A172 (cell line): ENCODE measurements at regions not wholly inside any gene's neighbourhood (a gene's known extent, or its start where the extent isn't known, plus 50 kb on each side); places are given as distances from the start of the nearest gene placed in this dataset.
A peak's percentile ranks its signal among the peaks of the same experiment; 100 is the strongest.

ENCODE experiments used
- DNase-seq: peaks from one replicate; pipeline ENCODE4 v3.0.0-alpha.2; 2015; ENCODE audit warnings: low spot score

DNA sequence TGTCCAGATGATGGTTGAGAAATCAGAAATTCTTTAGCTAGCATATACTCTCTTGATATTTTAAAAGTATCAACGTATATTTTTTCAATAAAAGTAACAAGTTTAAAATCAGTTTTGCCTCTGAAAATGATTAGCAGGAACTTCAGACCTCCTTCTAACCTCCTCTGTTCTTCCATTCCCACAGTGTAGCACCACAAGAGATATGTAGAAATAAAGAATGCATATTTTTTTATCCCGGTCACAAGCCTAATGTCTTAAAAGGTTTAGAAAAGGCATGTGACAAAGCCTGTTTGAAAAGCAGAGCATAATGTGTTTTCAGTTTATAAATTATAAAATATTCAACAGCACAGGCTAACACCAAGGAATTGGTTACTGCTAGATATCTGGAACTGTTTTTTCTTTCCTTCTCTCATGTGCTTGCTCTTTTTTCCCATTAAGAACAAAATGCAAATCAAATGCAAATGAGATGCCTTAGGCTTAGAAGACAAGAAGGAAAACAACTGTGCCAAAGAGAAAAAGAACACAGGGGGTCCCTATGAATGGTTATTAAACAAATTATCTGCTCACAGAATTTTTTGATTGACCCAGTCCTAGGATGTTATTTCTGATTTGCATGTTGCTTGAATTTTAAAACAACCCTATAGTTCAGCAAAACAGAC lies 351.7 kb upstream of the FAM241A start:
- no peak for DNase-seq

DNA sequence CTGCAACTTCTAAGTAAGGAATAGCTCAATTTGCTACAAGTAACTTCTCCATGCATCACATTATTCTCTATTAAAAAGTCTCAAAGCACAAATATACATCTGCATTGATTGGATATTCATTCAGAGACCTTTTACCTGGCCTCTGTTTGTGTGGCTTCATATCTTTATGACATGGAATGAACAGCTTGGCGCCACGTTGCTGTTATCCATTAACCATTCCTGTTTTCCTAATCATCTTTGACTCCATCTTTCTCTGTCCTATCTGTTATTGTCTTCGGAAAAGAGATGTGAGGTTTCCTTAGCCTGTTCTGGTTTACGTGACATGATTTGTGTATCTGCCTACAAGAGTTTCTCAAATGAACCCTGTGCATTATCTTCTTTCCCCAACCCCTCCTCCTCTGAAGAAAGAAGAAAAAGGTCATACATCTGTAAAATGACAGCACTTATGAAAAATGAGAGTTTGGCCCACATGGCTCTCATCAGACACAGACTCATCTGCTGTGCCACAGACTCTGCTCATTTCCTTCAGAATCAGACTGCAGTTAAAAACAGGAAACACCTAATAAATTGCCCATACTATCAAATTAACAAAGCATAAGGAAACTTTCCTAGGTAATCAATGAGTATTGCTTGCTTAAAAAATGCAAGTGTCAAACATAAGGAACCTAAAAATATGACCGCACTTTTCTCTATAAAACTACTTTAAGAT lies 347.6 kb upstream of the FAM241A start:
- no peak for DNase-seq

DNA sequence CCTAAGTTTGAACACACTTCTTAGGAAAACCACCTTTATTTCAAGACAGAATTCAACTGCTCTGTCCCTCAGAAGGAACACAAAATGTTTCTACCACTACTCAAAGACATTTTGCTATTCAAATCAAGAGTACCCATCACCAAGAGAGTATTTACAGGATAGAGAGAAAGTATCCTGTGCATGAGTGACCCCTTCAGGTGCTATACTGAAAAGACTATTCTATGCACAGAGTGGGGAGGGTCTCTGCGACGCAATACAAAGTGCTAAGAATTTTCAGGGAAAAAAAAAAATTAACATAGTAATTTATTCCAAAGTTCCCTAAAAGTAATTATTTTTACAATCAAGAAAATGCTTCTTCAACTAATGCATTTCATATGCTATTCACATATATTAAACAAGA lies 346.4 kb upstream of the FAM241A start:
- DNase-seq, result peak; percentile 23

DNA sequence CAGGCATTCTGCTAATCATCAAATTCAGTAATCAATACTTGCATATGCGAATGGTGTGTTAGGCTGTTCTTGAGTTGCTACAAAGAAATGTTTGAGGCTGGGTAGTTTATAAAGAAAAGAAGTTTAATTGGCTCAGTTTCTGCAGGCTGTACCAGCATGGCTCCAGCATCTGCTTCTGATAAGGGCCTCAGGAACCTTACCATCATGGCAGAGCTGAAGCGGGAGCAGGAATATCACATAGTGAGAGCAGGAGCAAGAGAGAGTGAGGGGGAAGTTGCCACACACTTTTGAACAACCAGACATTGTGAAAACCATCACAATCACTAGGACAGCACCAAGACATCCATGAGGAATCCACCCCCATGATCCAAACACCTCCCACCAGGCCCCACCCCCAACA lies 344.7 kb upstream of the FAM241A start:
- no peak for DNase-seq

DNA sequence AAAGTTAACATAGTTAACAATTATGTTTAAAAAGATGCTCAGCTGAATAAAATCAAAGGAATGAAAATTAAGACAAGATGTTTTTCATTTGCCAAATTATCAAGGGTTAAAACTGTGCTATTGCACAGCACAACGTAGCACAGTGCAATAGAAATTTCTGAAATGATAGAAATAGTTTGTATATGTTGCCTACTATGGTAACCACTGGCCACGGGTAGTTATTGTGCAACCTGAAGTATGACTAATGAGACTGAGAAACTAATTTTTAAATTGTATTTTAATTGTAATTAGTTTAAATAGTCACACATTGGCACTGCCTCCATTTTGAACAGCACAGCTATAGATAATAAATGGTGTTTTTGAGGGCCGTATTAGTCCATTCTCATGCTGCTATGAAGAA lies 343.1 kb upstream of the FAM241A start:
- no peak for DNase-seq

DNA sequence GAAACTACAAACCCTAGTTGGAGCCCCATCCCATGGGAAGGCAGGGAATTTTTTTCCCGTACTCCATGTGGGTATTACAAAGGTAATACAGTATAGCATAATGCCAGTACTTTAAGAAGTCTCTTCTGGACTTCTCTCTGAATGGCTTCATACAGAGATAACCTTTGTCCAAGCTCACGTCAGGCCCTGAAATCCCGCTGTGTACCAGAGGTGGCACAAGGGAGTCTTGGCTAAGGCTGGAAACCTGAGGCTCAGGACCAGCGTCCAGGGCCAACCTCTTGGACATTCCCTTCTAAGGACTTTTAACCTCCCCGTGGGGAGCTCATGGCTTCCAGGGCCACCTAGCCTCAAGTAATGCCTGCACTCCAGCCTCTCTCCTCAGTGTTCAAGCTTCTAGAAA lies 338.9 kb upstream of the FAM241A start:
- DNase-seq, result no peak

DNA sequence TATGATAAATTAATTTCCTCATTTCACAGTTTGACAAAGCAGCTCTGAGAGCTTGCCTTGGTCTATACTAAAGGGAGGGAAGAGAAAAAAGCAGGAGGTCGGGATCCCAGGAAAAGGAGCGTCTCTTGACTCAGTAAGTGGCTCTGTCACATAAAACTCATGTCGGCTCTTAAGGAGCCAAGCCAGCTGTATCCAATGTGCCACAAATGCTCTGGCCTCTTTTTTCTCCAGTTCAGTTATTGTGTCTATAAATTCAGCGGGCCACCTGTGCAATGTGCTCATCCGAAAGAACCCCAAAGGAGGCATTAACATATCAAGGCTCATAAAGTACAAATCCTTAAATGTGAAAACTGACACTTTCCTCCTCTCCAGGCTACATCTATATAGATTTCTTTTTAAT lies 337.7 kb upstream of the FAM241A start:
- no peak for DNase-seq

DNA sequence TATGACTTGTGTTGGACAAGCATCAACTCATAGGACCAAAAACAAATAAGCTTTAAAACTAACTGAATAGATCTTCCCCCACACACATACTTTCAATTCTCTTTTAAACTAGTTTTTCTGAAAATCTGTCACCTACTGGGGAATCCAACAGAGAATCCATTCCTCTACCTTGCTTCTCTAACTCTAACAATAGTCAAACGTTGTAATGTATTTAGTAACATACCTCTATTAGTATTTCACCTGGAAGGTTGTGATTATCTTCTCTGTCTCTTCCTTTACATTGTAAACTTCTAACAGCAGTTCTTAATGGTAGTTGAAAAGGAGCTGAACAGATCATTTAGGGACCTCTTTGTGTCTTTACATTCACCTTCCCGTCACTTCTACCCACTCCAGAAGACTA lies 337.1 kb upstream of the FAM241A start:
- DNase-seq, result no peak

DNA sequence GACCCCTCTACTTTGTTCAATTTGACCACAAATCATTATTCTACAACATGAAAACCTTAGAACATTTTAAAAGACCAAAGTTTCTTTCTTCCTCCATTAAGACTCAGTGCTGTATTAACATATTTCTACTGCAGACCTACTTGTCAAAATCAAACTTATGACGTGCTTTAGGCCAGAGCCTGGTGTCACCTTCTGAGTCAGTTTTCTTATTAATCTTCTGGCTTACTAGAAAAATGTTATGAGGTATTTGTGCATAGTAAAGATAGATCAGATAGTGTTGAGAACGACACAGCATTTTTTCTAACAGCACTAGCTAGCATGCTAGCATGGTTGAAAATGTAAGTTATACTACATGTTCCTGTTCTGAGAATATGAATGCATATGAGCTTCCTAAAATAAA lies 333.6 kb upstream of the FAM241A start:
- DNase-seq, result no peak

DNA sequence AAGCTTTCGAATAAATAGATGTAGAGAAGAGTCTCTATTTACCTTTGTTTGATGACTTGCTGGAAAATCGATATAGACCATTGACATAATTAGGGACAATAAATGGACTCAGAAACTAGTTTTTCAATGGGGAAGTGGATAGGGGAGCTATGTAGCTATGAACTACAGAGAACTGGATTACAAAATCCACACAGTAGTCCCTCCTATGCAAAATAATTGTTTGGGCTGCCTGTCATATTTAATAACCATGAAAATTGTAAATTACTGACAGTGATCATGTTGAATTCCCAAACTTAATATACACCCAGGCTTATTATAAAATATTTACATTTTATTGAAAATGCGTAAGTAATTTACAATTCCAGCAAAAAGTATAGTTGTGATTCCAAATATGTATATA lies 333.1 kb upstream of the FAM241A start:
- no peak for DNase-seq

DNA sequence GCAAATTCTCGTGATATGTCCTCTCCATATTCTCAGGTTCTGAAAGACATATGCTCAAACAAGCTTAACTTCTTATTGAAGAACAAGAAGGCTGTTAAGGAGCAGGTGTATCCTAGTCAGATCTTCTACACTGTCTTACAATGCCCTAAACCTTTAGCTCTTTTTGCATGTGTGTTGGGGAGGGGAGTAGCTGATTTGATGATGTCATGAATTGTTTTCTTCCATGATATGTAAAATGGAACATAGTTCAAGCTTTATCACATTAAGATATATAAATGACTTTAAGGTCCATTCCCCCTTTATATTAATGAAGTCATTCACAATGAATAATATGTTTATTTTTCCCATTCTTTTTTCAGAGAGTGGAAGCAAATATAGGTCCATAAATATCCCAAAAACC lies 332.5 kb upstream of the FAM241A start:
- no peak for DNase-seq

DNA sequence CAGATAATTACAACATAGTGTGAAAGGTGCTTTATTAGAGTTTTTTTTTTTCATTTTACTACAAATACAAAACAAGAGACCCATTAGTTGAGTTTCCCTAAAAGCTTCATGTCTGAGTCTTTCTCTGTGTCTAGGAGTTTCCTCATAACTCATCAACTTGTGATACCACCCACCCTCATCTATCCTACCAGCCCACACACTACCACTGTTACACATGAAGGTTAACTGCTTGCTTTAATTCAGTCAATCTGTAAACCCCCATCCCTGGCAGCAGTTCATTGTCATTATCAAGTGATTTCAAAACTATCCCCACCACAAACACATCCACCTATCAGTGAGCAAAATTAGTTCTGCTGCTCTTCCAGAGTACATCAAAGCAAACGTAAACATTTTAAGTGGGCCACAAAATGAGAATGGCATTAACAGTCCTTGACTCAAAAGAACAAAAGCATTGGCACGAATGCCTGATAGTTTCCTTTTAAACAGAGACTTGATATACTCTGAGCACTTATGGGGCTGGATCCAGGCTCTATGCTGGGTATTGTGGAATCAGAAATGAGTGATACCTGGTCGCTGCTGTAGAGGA lies 331.6 kb upstream of the FAM241A start:
- DNase-seq, result no peak

DNA sequence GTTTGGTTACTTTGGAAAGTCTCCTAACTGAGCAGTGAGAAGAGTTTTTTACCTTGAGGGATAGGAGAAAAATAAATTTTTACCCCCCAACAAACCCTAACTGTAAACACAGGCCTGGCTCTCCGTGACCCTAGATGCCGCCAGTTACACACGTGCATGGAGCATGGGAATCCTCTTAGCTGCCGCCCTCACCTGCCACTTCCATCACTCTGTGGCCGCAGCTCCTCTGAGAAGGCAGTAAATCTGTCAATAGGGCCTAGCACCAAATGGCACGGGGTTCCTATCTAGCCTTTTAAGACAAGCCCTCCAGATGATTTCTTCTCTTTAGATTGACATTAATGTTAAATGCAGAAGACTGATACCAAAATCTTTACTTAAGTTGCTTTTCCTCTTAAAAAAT lies 330.3 kb upstream of the FAM241A start:
- no peak for DNase-seq

DNA sequence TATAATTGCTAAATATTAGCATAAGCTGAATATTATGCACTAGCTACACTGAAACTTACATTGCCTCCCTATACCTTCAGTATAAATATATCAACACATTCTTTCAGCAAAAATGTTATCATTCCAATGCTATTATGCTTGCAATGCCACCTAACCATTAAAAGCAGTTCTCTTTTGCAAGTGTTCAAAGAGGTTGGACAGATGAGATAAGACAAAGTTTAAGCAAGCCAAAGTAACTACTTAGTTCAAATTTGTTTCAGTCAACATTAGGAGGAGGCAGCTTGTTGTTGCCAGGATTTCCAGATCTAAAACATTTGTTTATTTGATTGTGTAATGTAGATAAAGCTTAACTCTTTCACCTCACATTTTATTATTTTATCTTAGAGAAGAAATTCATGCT lies 323.9 kb upstream of the FAM241A start:
- no peak for DNase-seq

DNA sequence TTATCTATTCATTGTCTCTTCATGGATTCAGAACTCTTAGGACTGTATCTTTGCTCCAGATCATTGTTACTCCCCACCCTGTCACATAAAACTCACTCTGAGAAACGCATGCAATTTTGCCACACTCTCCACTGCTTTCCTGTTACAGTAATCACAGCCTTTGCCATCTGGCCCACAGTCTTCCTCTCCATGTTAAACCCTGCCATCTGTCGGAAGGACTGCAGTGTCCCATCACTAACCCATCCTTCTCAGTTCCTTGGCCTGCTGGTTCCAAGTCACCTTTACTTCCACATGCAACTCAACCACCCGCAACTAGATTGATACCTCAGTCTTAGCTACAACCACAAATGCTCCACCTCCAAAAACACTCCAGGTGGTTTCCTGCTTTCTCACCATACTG lies 308.7 kb upstream of the FAM241A start:
- no peak for DNase-seq

DNA sequence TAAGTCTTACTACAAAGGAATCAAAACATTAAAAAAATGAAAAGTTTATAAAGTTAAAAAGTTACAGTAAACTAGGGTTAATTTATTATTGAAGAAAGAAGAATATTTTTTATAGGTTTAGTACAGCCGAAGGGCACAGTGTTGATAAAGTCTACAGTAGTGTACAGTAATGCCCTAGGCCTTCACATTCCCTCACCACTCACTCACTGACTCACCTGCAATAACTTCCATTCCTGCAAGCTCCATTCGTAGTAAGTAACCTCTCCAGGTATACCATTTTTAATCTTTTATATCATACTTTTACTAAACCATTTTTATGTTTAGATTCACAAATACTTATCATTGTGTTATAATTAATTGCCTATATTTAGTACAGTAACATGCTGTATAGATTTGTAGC lies 307.5 kb upstream of the FAM241A start:
- no peak for DNase-seq

DNA sequence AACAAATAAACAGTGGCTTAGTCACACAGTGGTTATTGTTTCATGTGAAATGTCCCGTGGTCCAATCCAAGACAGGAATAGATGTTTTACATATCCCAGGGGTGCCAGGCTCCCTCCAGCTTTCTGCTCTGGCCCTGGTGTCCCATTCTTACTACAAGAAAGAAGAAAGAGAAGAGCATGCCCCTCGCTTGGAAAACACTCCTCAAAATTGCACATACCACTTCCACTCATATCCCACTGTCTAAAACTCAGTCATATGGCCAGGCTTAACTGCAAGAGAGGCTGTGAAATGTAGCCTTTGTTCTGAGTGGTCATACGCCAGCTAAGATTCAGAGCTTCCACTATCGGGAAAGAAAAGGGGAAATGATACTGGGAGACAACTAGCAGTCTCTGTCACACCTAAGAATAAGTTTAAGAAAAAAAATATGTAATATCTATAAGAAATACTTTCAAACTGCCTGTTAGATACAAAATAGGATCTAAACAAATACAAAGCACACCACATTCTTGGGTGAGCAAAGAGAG lies 306.8 kb upstream of the FAM241A start:
- no peak for DNase-seq

DNA sequence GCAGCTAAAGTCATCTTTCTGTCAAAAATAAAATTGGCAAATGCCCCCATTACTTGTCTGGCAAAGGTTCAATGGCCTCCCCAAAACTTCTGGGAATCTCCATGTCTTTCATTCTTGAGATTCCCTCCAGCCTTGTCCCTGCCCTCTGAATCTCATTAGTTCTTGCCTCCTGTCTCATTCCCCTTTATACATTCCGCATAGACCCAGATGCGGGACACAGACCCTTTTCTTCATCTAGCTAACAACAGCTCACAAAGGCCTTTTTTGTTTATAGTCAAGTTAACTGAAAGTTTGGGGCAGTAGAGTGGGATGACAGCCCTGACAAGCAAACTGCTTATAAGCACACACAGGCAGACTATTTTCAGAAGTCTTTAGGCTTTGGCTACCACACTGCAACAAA lies 306.1 kb upstream of the FAM241A start:
- DNase-seq, result no peak

DNA sequence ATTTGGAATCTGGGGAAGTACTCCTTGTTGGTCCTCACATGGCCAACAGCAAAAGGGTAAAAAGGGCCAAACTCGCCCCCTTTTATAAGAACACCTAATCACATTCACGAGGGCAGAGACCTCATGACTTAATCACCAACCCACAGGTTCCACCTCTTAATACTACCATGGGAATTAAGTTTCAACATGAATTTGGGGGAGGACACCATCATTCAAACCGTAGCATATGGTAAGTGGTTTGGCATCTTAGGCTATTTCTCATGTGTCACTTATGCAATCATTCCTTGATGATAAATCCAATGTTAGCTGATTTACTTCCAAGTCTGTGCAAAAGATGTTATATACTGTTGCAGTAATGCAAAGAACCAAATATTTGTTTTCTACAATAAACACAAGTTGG lies 302.9 kb upstream of the FAM241A start:
- no peak for DNase-seq

DNA sequence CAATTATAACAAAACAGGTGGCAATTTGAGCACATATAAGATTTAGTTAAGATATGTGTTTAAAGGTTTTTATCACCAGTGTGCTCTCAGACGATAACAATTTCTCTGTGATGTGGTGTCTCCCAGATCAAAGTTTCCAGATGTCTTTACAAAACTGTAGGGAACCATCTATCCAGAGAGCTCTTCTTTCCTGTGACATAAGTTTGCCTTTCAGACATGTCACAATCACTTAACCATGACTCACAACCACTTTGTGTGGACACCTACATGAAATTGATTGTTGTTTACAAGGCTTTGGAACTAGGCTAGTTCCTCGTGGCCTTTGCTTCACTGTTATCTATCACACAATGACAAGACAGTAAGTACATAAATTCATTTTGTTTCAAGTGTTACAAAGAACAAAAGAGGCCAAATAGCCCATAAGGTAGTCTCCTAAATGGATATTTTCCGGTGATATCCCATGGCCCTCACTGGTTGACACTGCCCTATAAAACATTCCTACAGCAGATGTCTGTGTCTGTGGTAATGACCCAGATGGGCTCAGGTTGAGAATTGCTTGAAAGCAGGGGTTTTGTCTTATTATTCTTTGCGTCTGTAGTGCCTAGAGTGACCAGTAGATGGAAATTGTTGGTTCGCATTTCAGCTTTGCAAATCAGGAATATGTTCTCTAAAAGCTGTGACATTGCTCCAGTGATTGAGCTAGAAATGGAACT lies 297.8 kb upstream of the FAM241A start:
- peak; percentile 10 for DNase-seq

DNA sequence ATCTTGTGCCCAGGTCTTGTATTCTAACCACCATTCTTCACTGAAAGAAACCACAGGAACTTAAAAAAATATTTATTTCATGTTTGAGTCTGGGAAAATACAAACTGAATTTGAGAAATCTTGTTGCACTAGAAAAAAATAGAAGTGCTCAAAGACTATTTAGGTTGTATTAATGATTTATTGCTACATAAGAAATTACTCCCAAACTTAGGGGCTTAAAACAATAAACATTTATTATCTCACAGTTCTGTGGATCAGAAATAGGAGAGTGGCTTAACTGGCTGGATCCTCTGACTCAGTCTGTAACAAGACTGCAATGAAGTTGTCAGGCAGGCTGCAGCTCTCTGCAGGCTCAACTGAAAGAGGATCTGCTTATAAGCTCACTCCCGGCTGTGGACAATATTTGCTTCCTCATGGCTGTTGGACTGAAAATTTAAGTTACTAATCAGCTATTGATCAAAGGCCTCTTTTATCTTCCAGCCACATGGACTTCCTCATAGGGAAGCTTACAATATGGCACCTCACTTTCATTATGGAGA lies 295.4 kb upstream of the FAM241A start:
- no peak for DNase-seq

DNA sequence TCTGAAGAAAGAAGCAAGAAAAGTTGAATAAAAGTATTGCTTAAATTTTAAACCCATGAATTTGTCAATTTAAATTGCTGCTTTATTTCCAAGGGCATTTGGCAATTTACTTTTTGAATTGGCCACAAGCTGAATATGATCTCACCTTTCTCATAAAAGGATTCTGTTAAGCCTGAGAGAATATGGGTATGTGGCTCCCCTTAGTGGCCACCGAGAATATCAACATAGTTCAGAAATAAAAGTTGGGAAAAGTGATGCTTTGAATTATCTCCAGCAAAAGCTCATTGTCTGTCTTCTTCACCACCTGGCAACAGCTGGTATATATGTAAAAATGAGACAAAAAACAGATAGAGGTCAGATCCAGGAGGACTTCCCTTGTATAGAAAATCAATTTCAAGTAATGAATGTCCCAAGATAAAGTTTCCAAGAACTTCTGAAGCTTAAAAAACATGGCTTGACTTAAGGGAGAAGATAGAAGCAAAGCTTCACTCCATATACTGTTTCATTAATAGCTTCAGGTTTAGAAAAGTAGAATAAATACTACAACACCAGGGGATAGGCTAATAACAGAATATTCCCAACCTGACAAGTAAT lies 290.7 kb upstream of the FAM241A start:
- peak; percentile 43 for DNase-seq
